BJ (cell line): ENCODE measurements at regions not wholly inside any gene's neighbourhood (a gene's known extent, or its start where the extent isn't known, plus 50 kb on each side); places are given as distances from the start of the nearest gene placed in this dataset.

Experiments used
- CTCF ChIA-PET: fragments of 350-600 bp; formaldehyde crosslinking; extraction: SDS; loops from one replicate; lab custom pipeline; 2021; ENCODE audit warnings: antibody characterized with exemption, inconsistent platforms; lab: Yijun Ruan, JAX
- POLR2A ChIA-PET: fragments of 300-600 bp; sonication (Branson Sonifier 250); formaldehyde crosslinking; extraction: SDS; loops from one replicate; lab custom pipeline; 2021; ENCODE audit warnings: antibody characterized with exemption; lab: Charles Lee
- DNase-seq: peaks from one replicate; pipeline ENCODE4 v3.0.0-alpha.2; 2011; ENCODE audit warnings: low read depth
- H3K27me3 ChIP-seq: 2 replicates; pipeline ENCODE4 v1.6.0; 2011; ENCODE audit warnings: low read length; ENCODE audit not compliant: control insufficient read depth, insufficient read depth
- H3K36me3 ChIP-seq: 2 replicates; pipeline ENCODE4 v1.5.1; 2011; ENCODE audit warnings: low read length; ENCODE audit not compliant: control insufficient read depth, insufficient read depth
- H3K4me3 ChIP-seq: 2 replicates; pipeline ENCODE4 v1.5.1; 2011; ENCODE audit warnings: low read depth, mild to moderate bottlenecking, control low read depth, low read length
- CTCF ChIP-seq: IDR thresholded peaks from 2 replicates; pipeline ENCODE4 v1.5.1; 2011; ENCODE audit warnings: low read depth, mild to moderate bottlenecking, control low read depth, inconsistent platforms, low read length, moderate library complexity; ENCODE audit not compliant: insufficient read depth

- no peak for DNase-seq
- ChIA-PET POLR2A (no interaction called here), CTCF (no interaction called here)
- Histone ChIP-seq H3K4me3 (no peak overlapping the region), H3K27me3 (no peaks in the 10 kb centered on the region), H3K36me3 (no peaks in the 10 kb centered on the region)
- TF ChIP-seq CTCF: no peak
These were observed 122.3 kb downstream of the MTRR start for GRCh38 chr5:7991125-7991821.

GRCh38 chr5:7995688-7996294 lies 126.8 kb downstream of the MTRR start:
- TF ChIP-seq CTCF: no peak
- no peaks in the 10 kb centered on the region for H3K36me3 ChIP-seq
- no peaks in the 10 kb centered on the region for H3K27me3 ChIP-seq
- POLR2A ChIA-PET: no interaction called here
- H3K4me3 ChIP-seq: no peak overlapping the region
- DNase-seq: no peak
- CTCF ChIA-PET: interaction anchor here (0.5 kb wide), 1 partner anchor 343 kb away, joined by 3 read pairs; no protein-coding TSS in a partner anchor

- ChIA-PET POLR2A (no interaction called here), CTCF (no interaction called here)
- no peaks in the 10 kb centered on the region for H3K27me3 ChIP-seq
- DNase-seq: no peak
- H3K36me3 ChIP-seq: no peaks in the 10 kb centered on the region
- H3K4me3 ChIP-seq: no peak overlapping the region
- TF ChIP-seq CTCF: no peak
These were observed 136.5 kb downstream of the MTRR start for GRCh38 chr5:8005416-8005815.

- POLR2A ChIA-PET: no interaction called here
- DNase-seq: no peak
- Histone ChIP-seq H3K27me3 (no peaks in the 10 kb centered on the region), H3K36me3 (no peaks in the 10 kb centered on the region), H3K4me3 (no peak overlapping the region)
- TF ChIP-seq CTCF: no peak
- CTCF ChIA-PET: no interaction called here
These were observed 143.4 kb downstream of the MTRR start for GRCh38 chr5:8012131-8012977.
